ENCODE measurements at regions not wholly inside any gene's neighbourhood (a gene's known extent, or its start where the extent isn't known, plus 50 kb on each side); places are given as distances from the start of the nearest gene placed in this dataset.
"Not testable (repeated sequence)": the region's sequence is repeated elsewhere in the genome, so short reads cannot be mapped to it uniquely, and the experiment has no call there.

DNA sequence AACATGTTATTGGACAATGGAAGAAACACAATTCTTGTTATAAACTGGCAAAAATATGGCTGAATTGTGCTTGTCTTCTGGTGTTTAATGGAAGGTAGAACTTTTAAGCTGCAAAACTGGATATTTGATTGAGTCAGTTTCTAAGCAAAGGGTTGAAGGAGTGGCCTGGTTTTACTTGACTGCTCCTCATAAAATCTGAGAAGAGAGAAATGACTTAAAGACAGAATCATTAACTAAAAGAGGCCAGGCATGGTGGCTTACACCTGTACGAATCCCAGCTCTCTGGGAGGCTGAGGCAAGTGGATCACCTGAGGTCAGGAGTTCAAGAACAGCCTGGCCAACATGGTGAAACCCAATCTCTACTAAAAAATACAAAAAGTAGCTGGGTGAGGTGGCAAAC, 770.7 kb downstream of the CDH11 start:
- no peak overlapping the region for H3K4me3 ChIP-seq (ENCODE audit: low read depth, low read length)
- DNase-seq (ENCODE audit: low read depth) = no peak

DNA sequence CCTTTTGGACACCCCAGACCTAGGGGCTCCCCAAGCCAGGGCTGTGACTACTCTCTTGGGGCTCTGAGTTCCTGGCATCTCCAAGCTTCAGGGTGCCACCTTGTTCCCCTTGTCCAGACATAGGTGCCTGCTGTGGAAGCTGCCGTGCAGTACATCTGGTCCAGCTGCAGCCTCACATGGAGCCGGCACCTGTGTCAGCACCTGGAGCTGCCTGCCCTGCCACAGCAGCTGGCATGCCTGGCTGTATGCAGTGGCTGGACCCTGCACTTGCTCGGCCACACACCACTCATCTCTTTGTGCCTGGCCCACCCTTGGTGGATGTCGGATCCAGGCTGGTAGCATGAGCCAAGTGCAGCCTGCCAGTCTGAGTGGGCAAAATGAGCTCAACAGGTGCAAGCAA, 775.8 kb downstream of the CDH11 start:
- DNase-seq (ENCODE audit: low read depth) = no peak
- no peak overlapping the region for H3K4me3 ChIP-seq (ENCODE audit: low read depth, low read length)

DNA sequence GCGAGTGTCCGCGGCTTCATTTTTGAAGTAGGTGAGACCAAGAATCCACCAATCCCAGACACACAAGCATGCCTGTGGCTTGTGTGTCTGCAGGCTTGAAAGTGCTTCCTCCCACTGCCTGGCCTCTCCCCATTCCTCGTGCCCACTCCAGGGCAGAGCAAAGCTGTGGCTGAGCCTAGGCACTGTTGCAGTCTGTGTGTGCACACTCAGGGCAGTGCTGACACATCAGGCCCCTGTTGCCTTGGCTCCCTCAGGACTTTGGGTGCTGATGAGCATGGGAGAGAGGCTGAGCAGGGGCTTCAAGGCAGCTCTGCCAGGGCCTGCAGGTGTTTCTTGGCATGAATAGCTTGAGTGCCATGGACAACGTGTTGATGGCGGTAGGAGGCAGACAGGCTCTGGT, 776.7 kb downstream of the CDH11 start:
- DNase-seq (ENCODE audit: low read depth) = no peak
- H3K4me3 ChIP-seq (ENCODE audit: low read depth, low read length) = no peak overlapping the region

DNA sequence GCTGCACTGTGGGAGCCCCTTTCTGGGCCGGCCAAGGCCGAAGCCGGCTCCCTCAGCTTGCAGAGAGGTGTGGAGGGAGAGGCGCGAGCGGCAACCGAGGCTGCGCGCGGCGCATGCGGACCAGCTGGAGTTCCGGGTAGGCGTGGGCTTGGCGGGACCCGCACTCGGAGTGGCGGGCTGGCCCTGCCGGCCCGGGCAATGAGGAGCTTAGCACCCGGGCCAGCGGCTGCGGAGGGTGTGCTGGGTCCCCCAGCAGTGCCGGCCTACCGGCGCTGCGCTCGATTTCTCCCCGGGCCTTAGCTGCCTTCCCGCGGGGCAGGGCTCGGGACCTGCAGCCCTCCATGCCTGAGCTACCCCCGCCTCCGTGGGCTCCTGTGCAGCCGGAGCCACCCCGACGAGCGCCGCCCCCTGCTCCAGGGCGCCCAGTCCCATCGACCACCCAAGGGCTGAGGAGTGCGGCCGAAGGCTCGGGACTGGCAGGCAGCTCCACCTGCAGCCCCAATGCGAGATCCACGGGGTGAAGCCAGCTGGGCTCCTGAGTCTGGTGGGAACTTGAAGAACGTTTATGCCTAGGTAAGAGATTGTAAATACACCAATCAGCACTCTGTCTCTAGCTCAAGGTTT, 777.9 kb downstream of the CDH11 start:
- H3K4me3 ChIP-seq (ENCODE audit: low read depth, low read length); DNase-seq (ENCODE audit: low read depth): not testable (repeated sequence)

DNA sequence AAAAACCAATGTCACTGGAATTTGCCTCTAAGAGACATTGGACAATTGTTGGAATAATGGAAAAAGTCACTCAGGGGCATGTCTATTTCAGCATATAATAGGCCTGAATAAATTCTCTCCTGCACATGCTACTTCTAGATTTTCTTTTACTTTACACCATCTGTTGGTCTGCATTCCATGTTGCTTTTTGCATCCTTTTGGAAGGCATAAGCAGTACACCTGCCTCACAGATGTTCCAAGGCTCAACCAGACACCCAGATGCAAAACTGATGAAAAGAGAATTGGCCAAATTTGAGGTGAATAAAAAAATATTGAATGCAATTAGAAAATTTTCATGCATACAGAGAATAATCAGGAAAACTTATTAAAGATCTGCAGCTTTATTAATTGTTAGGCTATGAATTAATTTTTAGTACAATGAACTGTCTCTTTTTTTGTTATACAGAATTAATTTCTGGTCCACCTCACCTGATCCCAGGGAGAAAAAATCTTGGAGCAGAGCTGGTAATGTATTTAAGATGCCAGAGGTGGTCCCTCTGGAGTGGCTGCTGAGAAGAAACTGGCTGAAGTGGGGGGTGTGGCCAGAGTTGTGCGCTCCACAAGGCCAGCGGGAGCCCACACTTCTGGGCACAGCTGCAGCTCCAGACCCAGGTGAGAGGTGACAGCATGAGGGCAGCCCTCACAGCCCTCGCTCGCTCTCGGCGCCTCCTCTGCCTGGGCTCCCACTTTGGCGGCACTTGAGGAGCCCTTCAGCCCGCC, 778.6 kb downstream of the CDH11 start:
- no peak overlapping the region for H3K4me3 ChIP-seq (ENCODE audit: low read depth, low read length)
- DNase-seq (ENCODE audit: low read depth) = no peak

DNA sequence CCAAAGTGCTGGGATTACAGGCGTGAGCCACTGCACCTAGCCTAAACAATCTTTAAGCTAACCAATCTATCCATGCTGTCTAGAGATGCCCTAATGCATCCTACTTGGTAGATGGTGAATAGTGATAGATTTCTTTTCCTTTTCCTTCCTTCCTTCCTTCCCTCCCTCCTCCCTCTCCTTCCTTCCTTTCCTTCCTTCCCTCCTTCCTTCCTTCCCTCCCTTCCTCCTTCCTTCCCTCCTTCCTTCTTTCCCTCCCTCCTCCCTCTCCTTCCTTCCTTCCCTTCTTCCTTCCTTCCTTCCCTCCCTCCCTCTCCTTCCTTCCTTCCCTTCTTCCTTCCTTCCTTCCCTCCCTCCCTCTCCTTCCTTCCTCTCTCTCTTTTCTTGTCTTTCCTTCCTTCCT, 780.5 kb downstream of the CDH11 start:
- not testable (repeated sequence) for DNase-seq (ENCODE audit: low read depth); H3K4me3 ChIP-seq (ENCODE audit: low read depth, low read length)

DNA sequence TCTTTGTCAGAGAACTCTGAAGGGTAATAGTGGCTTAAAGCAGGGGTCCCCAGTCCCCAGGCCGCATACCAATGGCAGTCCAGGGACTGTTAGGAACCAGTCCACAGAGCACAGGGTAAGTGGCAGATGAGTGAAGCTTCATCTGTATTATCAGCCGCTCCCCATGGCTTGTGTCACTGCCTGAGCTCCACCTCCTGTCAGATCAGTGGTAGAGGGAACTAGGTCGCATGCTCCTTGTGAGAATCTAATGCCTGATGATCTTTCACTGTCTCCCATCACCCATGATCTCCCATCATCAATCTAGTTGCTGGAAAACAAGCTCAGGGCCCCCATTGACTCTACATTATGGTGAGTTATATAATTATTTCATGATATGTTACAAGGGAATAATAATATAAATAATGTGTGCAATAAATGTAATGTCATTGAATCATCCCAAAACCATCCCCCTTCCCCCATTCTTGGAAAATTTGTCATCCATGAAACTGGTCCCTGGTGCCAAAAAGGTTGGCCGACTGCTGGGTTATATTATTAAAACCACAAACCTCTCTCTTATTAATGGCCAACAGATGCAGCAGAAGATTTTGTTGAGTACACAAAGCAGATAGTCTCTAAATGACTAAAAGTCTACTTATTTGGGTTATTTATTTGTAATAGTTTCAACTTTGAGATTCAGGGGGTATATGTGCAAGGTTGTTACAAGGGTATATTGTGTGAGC, 782.7 kb downstream of the CDH11 start:
- DNase-seq (ENCODE audit: low read depth) = peak; percentile 45
- H3K4me3 ChIP-seq (ENCODE audit: low read depth, low read length) = no peak overlapping the region

DNA sequence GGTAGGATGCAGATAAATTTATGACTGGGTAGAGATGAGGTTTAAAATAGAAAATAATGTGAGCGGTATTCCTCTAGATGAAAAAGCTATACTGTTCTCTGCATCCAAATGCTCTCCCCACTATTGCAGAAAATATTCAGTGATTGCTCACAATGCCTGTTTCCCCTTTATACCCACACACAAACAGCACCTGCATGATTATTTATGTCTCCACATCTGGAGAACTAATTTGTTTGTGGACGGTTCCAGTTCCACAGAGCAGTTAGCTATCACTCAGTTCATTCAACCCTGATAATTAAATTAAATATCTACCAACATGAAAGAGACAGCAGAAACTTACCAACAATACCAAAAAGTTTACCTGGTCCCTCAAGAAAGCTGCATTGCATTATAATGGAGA, 800.0 kb downstream of the CDH11 start:
- DNase-seq (ENCODE audit: low read depth) = no peak
- H3K4me3 ChIP-seq (ENCODE audit: low read depth, low read length) = no peak overlapping the region

DNA sequence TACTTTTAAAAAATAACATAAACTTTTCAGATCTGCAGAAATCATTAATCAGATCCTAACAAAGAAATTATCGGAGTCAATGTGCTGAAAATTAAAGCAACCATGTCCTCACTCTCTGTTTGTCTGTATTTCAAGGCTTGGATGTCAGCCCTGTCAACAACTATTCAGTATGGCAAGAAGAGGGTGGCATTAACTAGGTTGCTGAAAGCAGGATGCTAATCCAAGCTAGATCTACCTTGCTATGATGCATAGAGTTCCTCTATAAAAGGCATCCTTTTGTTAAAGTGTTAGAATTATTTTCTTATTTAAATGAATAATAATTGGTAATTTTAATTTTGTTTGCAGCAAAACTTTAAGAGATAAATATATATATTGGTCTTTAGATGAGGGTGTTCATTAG, 800.8 kb downstream of the CDH11 start:
- H3K4me3 ChIP-seq (ENCODE audit: low read depth, low read length) = no peak overlapping the region
- no peak for DNase-seq (ENCODE audit: low read depth)

DNA sequence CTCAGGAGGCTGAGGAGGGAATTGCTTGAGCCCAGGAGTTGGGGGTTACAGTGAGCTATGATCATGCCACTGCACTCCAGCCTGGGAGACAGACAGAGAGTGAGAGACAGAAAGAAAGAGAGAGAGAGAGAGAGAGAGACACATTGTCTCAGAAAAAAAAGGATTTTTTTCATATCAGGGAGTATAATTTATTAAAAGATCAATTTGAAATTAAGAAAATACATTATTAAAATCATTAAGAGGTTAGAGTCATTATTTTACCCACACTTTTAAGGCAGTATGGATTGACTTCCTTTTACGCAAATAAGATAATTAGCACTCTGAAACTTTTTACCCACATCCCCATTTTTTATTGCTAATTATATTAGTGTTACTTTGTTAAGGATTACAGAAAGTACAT, 804.3 kb downstream of the CDH11 start:
- no peak overlapping the region for H3K4me3 ChIP-seq (ENCODE audit: low read depth, low read length)
- no peak for DNase-seq (ENCODE audit: low read depth)

DNA sequence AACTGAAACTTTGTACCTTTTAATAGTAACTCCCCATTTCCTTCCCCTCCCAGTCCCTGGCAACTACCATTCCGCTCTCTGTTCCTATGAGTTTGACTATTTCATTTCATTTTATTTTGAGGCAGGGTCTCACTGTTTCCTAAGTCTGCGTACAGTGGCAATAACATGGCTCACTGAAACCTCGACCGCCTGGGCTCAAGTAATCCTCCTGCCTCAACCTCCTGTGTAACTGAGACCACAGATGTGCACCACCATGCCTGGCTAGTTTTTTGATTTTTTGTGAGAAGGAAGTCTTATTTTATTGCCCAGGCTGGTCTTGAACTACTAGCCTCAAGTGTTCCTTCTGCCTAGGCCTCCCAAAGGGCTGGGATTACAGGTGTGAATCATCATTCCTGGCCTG, 808.1 kb downstream of the CDH11 start:
- no peak overlapping the region for H3K4me3 ChIP-seq (ENCODE audit: low read depth, low read length)
- no peak for DNase-seq (ENCODE audit: low read depth)

DNA sequence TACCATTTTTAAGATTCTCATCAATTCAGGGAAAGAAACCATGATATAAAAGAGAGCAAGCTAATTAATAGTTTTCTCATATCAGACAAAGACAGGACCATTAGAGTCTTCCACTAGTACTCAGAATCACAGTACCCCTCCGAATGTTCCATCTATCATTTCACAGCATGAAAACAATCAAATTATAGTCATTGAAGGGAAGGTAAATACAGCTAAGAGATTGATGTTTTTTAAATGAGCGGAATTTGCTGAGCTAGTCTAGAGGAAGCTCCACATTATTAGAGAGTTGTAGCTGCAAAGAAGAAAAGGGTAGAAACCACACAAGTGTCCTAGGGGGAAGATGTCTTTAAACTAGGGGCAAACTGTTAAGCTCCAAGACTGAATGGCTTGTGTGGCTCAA, 808.9 kb downstream of the CDH11 start:
- DNase-seq (ENCODE audit: low read depth) = no peak
- no peak overlapping the region for H3K4me3 ChIP-seq (ENCODE audit: low read depth, low read length)

DNA sequence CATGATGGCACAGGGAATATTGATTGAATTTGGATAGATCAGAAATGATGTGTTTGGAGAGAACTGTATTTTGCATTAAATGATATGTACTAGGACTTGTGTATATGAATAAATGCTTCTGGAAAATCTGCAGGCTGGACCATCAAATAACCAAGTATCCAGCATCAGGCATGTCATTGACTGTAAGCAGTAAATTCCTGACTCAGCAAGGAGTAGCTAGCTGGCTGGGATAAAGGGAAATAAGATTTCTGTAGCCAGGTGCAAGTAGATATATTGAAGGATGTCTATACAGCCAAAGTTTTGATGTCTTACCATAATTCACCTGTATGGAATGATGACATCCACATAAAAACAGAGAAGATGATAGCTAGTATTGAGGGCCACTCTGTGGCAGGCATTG, 809.6 kb downstream of the CDH11 start:
- H3K4me3 ChIP-seq (ENCODE audit: low read depth, low read length) = no peak overlapping the region
- no peak for DNase-seq (ENCODE audit: low read depth)

DNA sequence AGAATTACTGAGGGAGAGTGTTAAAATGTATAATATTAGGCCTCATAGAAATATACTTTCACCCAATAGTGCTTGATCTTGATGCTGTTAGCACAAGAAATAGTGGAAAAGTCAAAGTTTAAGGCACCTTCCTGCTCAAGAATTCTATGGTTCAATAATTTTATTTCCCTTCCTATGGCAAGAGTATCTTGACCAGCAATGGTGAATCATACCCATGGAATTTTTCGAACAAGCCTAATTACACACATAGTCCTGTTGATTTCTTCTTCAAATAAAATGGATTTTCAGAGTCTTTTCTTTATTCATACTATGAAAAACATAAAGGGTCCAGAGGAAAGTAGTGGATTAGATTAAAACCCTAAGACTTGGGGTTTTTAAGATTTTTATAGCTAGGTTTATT, 810.6 kb downstream of the CDH11 start:
- no peak overlapping the region for H3K4me3 ChIP-seq (ENCODE audit: low read depth, low read length)
- no peak for DNase-seq (ENCODE audit: low read depth)

DNA sequence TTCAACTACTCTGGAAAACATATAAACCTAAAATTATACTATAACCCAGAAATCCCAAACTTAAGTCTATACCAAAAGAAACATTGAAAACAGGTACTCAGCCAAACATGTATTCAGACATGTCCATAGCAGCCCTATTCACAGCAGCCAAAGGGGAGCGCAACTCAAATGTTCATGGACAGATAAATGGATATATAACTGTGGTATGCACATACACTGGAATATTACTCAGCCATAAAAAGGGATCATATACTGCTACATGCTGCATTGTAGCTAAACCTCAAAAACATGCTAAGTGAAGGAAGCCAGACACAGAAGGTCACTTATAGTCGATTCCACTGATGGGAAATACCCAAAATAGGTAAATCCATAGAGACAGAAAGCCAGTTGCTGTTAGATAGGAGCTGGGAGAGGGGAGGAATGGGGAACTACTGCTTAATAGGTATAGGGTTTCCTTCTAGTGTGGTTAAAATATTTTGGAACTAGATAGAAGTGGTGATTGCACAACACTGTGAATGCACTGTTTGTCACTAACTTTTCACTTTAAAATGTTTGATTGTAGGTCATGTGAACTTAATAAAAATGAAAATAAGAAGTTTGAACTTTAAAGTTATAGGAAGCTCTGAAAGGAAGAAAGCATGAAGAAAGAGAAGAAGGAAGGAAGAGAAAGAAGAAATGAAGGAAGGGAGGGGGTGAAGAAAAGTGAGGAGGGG, 812.3 kb downstream of the CDH11 start:
- no peak overlapping the region for H3K4me3 ChIP-seq (ENCODE audit: low read depth, low read length)
- no peak for DNase-seq (ENCODE audit: low read depth)

DNA sequence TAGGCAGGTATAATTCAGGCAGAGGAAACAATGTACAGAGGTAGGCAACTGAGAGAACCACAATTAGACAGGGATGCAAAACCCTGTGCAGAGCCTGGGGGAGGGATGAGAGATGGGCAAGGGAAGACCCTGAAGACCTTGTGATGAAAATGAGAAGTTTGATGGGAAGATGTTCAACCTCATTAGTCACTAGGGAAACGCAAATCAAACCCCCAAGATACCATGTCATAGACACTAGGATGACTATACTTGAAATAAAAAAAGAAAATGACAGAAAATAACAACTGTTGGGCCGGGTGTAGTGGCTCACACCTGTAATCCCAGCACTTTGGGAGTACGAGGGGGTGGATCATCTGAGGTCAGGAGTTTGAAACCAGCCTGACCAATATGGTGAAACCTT, 813.1 kb downstream of the CDH11 start:
- no peak overlapping the region for H3K4me3 ChIP-seq (ENCODE audit: low read depth, low read length)
- no peak for DNase-seq (ENCODE audit: low read depth)

DNA sequence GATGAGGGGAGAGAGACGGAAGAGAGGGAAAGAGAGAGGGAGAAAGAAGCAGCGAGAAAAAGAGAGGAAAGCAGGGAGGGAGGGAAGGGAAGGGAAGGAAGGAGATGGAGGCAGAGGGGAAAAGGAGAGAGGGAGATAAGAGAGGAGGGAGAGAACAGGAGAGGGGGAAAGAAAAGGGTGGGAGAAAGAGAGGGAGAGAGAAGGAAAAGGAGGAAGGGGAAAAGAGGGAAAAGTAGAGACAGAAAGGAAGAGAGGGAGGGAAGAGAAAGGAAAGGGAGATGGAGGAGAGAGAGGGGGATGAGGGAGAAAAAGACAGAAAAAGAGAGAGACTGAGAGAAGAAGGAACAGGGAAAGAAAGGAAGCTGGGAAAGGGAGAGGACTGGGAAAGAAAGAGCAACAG, 814.4 kb downstream of the CDH11 start:
- no peak for DNase-seq (ENCODE audit: low read depth)
- H3K4me3 ChIP-seq (ENCODE audit: low read depth, low read length) = no peak overlapping the region

DNA sequence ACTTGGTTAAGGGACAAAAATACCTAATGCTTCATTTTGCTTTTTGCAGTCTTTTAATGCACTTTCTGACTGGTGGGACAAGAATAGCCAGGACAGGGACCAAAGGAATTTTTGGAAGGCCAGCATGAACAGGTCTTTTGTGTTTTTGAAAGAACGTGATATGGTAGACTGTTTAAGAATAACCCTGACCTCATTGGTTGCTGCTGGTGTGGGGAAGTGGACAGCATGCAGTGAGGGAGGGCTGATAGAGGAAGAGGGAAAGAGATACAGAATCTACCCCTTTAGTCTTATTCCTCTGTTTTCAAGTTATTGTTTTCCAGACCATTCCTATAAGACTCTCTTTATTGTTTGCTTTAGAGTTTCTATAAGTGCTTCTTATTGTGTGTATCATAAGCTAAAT, 816.2 kb downstream of the CDH11 start:
- DNase-seq (ENCODE audit: low read depth) = no peak
- H3K4me3 ChIP-seq (ENCODE audit: low read depth, low read length) = no peak overlapping the region

DNA sequence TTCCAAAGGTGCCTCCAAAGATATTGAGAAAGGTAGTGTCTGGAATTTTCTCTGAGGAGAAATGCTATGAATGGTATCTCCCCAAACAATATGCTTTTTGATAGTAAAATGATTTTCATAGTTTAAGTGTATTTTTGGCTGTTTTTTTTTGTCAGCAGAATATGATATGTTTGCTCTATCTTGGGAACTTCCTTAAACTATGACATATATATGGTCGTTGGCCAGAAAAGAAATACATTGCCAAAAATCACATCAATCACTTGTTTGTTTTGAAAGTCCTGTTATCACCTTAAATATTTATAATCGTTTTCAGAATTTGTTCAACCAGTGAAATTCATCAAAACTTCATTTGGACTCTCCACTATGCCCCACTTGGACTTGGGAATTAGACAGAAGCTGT, 816.9 kb downstream of the CDH11 start:
- DNase-seq (ENCODE audit: low read depth) = no peak
- H3K4me3 ChIP-seq (ENCODE audit: low read depth, low read length) = no peak overlapping the region

DNA sequence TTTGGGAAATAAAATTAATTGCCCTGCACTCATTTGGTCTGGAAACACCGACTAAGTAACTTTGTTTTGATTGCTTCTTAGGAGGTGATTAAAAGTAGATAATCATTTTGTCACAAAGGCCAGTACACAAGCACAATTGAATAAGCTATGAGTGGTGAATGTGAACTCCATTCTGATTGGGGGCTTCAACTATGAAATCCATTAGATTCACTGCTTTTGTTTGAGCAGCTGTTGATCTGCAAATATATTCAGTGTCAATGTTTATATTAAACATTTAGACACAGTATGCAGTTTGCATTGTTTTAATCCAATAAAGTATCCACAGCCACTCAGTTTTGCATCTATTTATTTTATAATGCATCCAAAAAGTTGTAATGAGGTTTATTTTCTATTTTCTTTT, 817.5 kb downstream of the CDH11 start:
- DNase-seq (ENCODE audit: low read depth) = no peak
- no peak overlapping the region for H3K4me3 ChIP-seq (ENCODE audit: low read depth, low read length)

All from skeletal muscle cell (primary cell).